ENCODE measurements at regions not wholly inside any gene's neighbourhood (a gene's known extent, or its start where the extent isn't known, plus 50 kb on each side); places are given as distances from the start of the nearest gene placed in this dataset.

- DNase-seq (peak in 1 of 5 donors; percentile 13), FAIRE-seq (no peak)
- intact Hi-C loops (cut with DNase I), result no loop called here
- H3K36me3 ChIP-seq (ENCODE audit: control insufficient read depth in 2 of 3, insufficient read depth in 3 of 3, low read length in 3 of 3), result no peaks in the 10 kb centered on the region
- no peaks in the 10 kb centered on the region for H3K4me1 ChIP-seq (ENCODE audit: control insufficient read depth in 2 of 3, insufficient read depth in 2 of 3, low read depth in 1 of 3, low read length in 3 of 3)
- no peak overlapping the region for H3K4me3 ChIP-seq (ENCODE audit: low read length in 3 of 3)
- TF ChIP-seq, protein P1, sequence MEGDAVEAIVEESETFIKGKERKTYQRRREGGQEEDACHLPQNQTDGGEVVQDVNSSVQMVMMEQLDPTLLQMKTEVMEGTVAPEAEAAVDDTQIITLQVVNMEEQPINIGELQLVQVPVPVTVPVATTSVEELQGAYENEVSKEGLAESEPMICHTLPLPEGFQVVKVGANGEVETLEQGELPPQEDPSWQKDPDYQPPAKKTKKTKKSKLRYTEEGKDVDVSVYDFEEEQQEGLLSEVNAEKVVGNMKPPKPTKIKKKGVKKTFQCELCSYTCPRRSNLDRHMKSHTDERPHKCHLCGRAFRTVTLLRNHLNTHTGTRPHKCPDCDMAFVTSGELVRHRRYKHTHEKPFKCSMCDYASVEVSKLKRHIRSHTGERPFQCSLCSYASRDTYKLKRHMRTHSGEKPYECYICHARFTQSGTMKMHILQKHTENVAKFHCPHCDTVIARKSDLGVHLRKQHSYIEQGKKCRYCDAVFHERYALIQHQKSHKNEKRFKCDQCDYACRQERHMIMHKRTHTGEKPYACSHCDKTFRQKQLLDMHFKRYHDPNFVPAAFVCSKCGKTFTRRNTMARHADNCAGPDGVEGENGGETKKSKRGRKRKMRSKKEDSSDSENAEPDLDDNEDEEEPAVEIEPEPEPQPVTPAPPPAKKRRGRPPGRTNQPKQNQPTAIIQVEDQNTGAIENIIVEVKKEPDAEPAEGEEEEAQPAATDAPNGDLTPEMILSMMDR (IDR thresholded peaks at IDR 0.05; ENCODE audit: borderline replicate concordance, extremely low read depth, insufficient read depth), result no peak
- H3K9ac ChIP-seq (ENCODE audit: low read length in 3 of 3), result no peak overlapping the region
- H3K27ac ChIP-seq (ENCODE audit: low read depth in 2 of 2, low read length in 2 of 2), result no peak overlapping the region
- no peaks in the 10 kb centered on the region for H3K27me3 ChIP-seq (ENCODE audit: control insufficient read depth, insufficient read depth, low read length)
- no peaks in the 10 kb centered on the region for H3K9me3 ChIP-seq (ENCODE audit: control insufficient read depth in 2 of 3, insufficient read depth in 1 of 3, low read length in 3 of 3)
Observed at GRCh38 chr1:60866226-60866900, 216.0 kb upstream of the NFIA start.

GRCh38 chr1:60865166-60865565 is 217.2 kb upstream of the NFIA start:
- FAIRE-seq (no peak), DNase-seq (no peak)
- no peak overlapping the region for H3K9ac ChIP-seq (ENCODE audit: low read length in 3 of 3)
- H3K27me3 ChIP-seq (ENCODE audit: control insufficient read depth, insufficient read depth, low read length), result no peaks in the 10 kb centered on the region
- TF ChIP-seq, protein P1 (IDR thresholded peaks at IDR 0.05; ENCODE audit: borderline replicate concordance, extremely low read depth, insufficient read depth), result no peak
- no peak overlapping the region for H3K27ac ChIP-seq (ENCODE audit: low read depth in 2 of 2, low read length in 2 of 2)
- H3K9me3 ChIP-seq (ENCODE audit: control insufficient read depth in 2 of 3, insufficient read depth in 1 of 3, low read length in 3 of 3), result no peaks in the 10 kb centered on the region
- no peaks in the 10 kb centered on the region for H3K36me3 ChIP-seq (ENCODE audit: control insufficient read depth in 2 of 3, insufficient read depth in 3 of 3, low read length in 3 of 3)
- no peaks in the 10 kb centered on the region for H3K4me1 ChIP-seq (ENCODE audit: control insufficient read depth in 2 of 3, insufficient read depth in 2 of 3, low read depth in 1 of 3, low read length in 3 of 3)
- intact Hi-C loops (cut with DNase I), result no loop called here
- no peak overlapping the region for H3K4me3 ChIP-seq (ENCODE audit: low read length in 3 of 3)

DNA sequence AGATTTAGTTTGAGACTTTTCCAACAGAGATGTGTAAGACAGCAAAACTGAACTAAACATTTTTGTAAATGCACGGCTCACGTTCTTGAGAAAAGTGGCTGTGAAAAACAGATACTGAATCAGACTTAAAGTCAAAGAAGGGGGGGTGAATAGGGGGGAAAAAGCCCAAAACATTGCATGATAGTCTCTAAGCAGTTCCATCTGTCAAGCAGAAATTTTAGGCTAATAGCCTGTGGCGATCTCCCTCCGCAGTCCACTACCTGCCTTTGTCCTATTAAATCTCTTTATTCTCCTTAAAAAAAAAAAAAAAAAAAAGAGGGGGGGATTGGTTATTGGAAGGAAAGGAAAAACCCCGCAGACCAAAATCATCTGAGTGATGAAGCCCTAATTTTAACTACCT is 217.6 kb upstream of the NFIA start:
- DNase-seq, result no peak
- Histone ChIP-seq H3K36me3 (ENCODE audit: control insufficient read depth in 2 of 3, insufficient read depth in 3 of 3, low read length in 3 of 3) (no peaks in the 10 kb centered on the region), H3K9me3 (ENCODE audit: control insufficient read depth in 2 of 3, insufficient read depth in 1 of 3, low read length in 3 of 3) (no peaks in the 10 kb centered on the region), H3K9ac (ENCODE audit: low read length in 3 of 3) (no peak overlapping the region), H3K27me3 (ENCODE audit: control insufficient read depth, insufficient read depth, low read length) (no peaks in the 10 kb centered on the region), H3K4me1 (ENCODE audit: control insufficient read depth in 2 of 3, insufficient read depth in 2 of 3, low read depth in 1 of 3, low read length in 3 of 3) (no peaks in the 10 kb centered on the region), H3K4me3 (ENCODE audit: low read length in 3 of 3) (no peak overlapping the region), H3K27ac (ENCODE audit: low read depth in 2 of 2, low read length in 2 of 2) (no peak overlapping the region)
- intact Hi-C loops (cut with DNase I), result no loop called here
- TF ChIP-seq, protein P1 (IDR thresholded peaks at IDR 0.05; ENCODE audit: borderline replicate concordance, extremely low read depth, insufficient read depth), result no peak
- FAIRE-seq, result no peak

- TF ChIP-seq, protein P1 (IDR thresholded peaks at IDR 0.05; ENCODE audit: borderline replicate concordance, extremely low read depth, insufficient read depth), result no peak
- no peak overlapping the region for H3K9ac ChIP-seq (ENCODE audit: low read length in 3 of 3)
- FAIRE-seq, result no peak
Observed at GRCh38 chr1:60863131-60863530, 219.2 kb upstream of the NFIA start.

More at GRCh38 chr1:60863131-60863530, 219.2 kb upstream of the NFIA start:
- Histone ChIP-seq H3K36me3 (ENCODE audit: control insufficient read depth in 2 of 3, insufficient read depth in 3 of 3, low read length in 3 of 3) (no peaks in the 10 kb centered on the region), H3K4me1 (ENCODE audit: control insufficient read depth in 2 of 3, insufficient read depth in 2 of 3, low read depth in 1 of 3, low read length in 3 of 3) (no peaks in the 10 kb centered on the region), H3K4me3 (ENCODE audit: low read length in 3 of 3) (no peak overlapping the region), H3K27ac (ENCODE audit: low read depth in 2 of 2, low read length in 2 of 2) (no peak overlapping the region), H3K27me3 (ENCODE audit: control insufficient read depth, insufficient read depth, low read length) (no peaks in the 10 kb centered on the region), H3K9me3 (ENCODE audit: control insufficient read depth in 2 of 3, insufficient read depth in 1 of 3, low read length in 3 of 3) (no peaks in the 10 kb centered on the region)
- intact Hi-C loops (cut with DNase I), result no loop called here
- DNase-seq, result no peak
